MM.1S (cell line): ENCODE measurements at regions not wholly inside any gene's neighbourhood (a gene's known extent, or its start where the extent isn't known, plus 50 kb on each side); places are given as distances from the start of the nearest gene placed in this dataset.

ENCODE experiments used
- DNase-seq: peaks from one replicate; pipeline ENCODE4 v3.0.0-alpha.2; 2015
- H2AFZ ChIP-seq: fragments of 300-600 bp; sonication (generic); 2 replicates; pipeline ENCODE4 v1.6.0; 2016; ENCODE audit warnings: antibody characterized with exemption, low read length
- H3F3A ChIP-seq: fragments of 300-600 bp; sonication (generic); 2 replicates; pipeline ENCODE4 v1.6.1; 2016; ENCODE audit warnings: mild to moderate bottlenecking, antibody characterized with exemption, low read length, moderate library complexity, mixed read lengths; ENCODE audit not compliant: insufficient read depth
- H3K27ac ChIP-seq: fragments of 300-600 bp; sonication (generic); 2 replicates; pipeline ENCODE4 v1.5.1; 2016; ENCODE audit warnings: mild to moderate bottlenecking, low read length
- H3K27me3 ChIP-seq: fragments of 300-600 bp; sonication (generic); replicated peaks from 2 replicates; pipeline ENCODE4 v1.6.0; 2016; ENCODE audit warnings: low read length; ENCODE audit not compliant: insufficient read depth
- H3K36me3 ChIP-seq: fragments of 300-600 bp; sonication (generic); replicated peaks from 2 replicates; pipeline ENCODE4 v1.6.1; 2016; ENCODE audit warnings: mild to moderate bottlenecking, low read length, mixed read lengths; ENCODE audit not compliant: insufficient read depth
- H3K4me1 ChIP-seq: fragments of 300-600 bp; sonication (generic); 2 replicates; pipeline ENCODE4 v1.6.1; 2016; ENCODE audit warnings: low read length, mixed read lengths
- H3K4me2 ChIP-seq: fragments of 300-600 bp; sonication (generic); 2 replicates; pipeline ENCODE4 v1.6.0; 2016; ENCODE audit warnings: low read depth, low read length
- H3K4me3 ChIP-seq: fragments of 300-600 bp; sonication (generic); 2 replicates; pipeline ENCODE4 v1.5.1; 2016; ENCODE audit warnings: low read length, mixed read lengths
- H3K79me2 ChIP-seq: fragments of 300-600 bp; sonication (generic); 2 replicates; pipeline ENCODE4 v1.6.1; 2016; ENCODE audit warnings: mixed run types, low read length, mixed read lengths
- H3K9ac ChIP-seq: fragments of 300-600 bp; sonication (generic); 2 replicates; pipeline ENCODE4 v1.6.1; 2016; ENCODE audit warnings: low read length, mixed read lengths
- H3K9me2 ChIP-seq: fragments of 300-600 bp; sonication (generic); replicated peaks from 2 replicates; pipeline ENCODE4 v1.6.1; 2016; ENCODE audit warnings: mild to moderate bottlenecking, low read length, mixed read lengths; ENCODE audit not compliant: insufficient read depth
- H3K9me3 ChIP-seq: fragments of 300-600 bp; sonication (generic); replicated peaks from 2 replicates; pipeline ENCODE4 v1.6.1; 2016; ENCODE audit warnings: mild to moderate bottlenecking, low read length, mixed read lengths; ENCODE audit not compliant: insufficient read depth
- H4K20me1 ChIP-seq: fragments of 300-600 bp; sonication (generic); 2 replicates; pipeline ENCODE4 v1.6.1; 2016; ENCODE audit warnings: mild to moderate bottlenecking, low read length, moderate library complexity, mixed read lengths; ENCODE audit not compliant: insufficient read depth
- EZH2 ChIP-seq: fragments of 300-600 bp; sonication (generic); optimal IDR thresholded peaks from 2 replicates; pipeline ENCODE3; 2017; ENCODE audit warnings: low read depth, mild to moderate bottlenecking, antibody characterized with exemption, low read length, mixed read lengths
- EZH2phosphoT487 ChIP-seq: fragments of 300-600 bp; sonication (generic); IDR thresholded peaks from 2 replicates; pipeline ENCODE4 v1.6.1; 2018; ENCODE audit warnings: antibody characterized with exemption, low read length
- TF ChIP-seq, protein P1 (sequence below): fragments of 300-600 bp; sonication (generic); IDR thresholded peaks from 2 replicates; pipeline ENCODE4 v1.5.1; 2016; ENCODE audit warnings: antibody characterized with exemption, low read length, mixed read lengths

DNA sequence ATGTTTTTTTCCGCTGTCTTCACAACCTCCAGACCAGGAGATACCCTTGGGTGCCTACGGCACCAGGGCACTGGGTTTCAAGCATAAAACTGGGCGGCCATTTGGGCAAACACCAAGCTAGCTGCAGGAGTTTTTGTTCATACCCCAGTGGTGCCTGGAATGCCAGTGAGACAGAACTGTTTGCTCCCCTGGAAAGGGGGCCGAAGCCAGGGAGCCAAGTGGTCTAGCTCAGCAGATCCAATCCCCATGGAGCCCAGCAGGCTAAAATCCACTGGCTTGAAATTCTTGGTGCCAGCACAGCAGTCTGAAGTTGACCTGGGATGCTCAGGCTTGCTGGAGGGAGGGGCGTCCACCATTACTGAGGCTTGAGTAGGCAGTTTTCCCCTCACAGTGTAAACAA lies 265.3 kb upstream of the ZEB2 start:
- Histone ChIP-seq H3K27me3 (no peaks in the 10 kb centered on the region), H3K36me3 (no peaks in the 10 kb centered on the region), H3K4me3 (no peak overlapping the region), H3K9me3 (no peaks in the 10 kb centered on the region), H3K4me1 (no peaks in the 10 kb centered on the region), H3K9me2 (no peaks in the 10 kb centered on the region), H3K27ac (no peak overlapping the region), H4K20me1 (no peaks in the 10 kb centered on the region), H3K79me2 (no peaks in the 10 kb centered on the region), H2AFZ (no peak overlapping the region), H3K9ac (no peak overlapping the region), H3F3A (no peaks in the 10 kb centered on the region), H3K4me2 (no peak overlapping the region)
- no peak for TF ChIP-seq EZH2
- no peak for DNase-seq

- no peak overlapping the region for H3K4me2 ChIP-seq
- no peaks in the 10 kb centered on the region for H3K27me3 ChIP-seq
- H2AFZ ChIP-seq = no peak overlapping the region
- no peak for TF ChIP-seq EZH2phosphoT487
- no peak for TF ChIP-seq EZH2
- H3K4me1 ChIP-seq = no peaks in the 10 kb centered on the region
- no peaks in the 10 kb centered on the region for H3F3A ChIP-seq
- H3K9me3 ChIP-seq = no peaks in the 10 kb centered on the region
- no peak overlapping the region for H3K9ac ChIP-seq
- no peaks in the 10 kb centered on the region for H3K79me2 ChIP-seq
- DNase-seq = no peak
- H3K9me2 ChIP-seq = no peaks in the 10 kb centered on the region
- H3K36me3 ChIP-seq = no peaks in the 10 kb centered on the region
- H3K4me3 ChIP-seq = no peak overlapping the region
- no peaks in the 10 kb centered on the region for H4K20me1 ChIP-seq
- no peak overlapping the region for H3K27ac ChIP-seq
Observed at GRCh38 chr2:144780983-144781382, 261.1 kb upstream of the ZEB2 start.

DNA sequence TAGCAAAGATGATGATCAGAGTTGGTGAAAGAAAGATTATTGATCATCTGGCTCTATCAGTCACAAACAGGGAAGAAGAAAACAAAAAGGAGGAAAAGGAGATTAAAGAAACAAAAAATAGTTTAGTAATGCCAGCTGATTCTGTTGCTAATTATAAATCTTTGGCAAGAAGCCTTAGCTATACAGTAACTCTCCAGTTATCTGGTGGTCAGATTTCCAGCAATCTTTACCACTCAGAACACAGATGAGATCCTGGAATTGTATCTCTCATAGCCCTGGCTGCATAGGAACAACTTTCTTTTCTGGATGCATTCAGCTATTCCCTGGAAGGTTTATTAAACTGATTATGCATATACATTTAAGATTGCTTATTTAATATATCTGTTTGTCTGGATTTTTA lies 256.8 kb upstream of the ZEB2 start:
- Histone ChIP-seq H2AFZ (no peak overlapping the region), H3K27me3 (no peaks in the 10 kb centered on the region), H3K4me1 (no peaks in the 10 kb centered on the region), H3K79me2 (no peaks in the 10 kb centered on the region), H3K9me2 (no peaks in the 10 kb centered on the region), H3K4me2 (no peak overlapping the region), H3K4me3 (no peak overlapping the region), H3K36me3 (no peaks in the 10 kb centered on the region), H4K20me1 (no peaks in the 10 kb centered on the region), H3F3A (no peaks in the 10 kb centered on the region), H3K9ac (no peak overlapping the region), H3K9me3 (no peaks in the 10 kb centered on the region), H3K27ac (no peak overlapping the region)
- no peak for TF ChIP-seq EZH2
- no peak for TF ChIP-seq EZH2phosphoT487
- TF ChIP-seq, protein P1, sequence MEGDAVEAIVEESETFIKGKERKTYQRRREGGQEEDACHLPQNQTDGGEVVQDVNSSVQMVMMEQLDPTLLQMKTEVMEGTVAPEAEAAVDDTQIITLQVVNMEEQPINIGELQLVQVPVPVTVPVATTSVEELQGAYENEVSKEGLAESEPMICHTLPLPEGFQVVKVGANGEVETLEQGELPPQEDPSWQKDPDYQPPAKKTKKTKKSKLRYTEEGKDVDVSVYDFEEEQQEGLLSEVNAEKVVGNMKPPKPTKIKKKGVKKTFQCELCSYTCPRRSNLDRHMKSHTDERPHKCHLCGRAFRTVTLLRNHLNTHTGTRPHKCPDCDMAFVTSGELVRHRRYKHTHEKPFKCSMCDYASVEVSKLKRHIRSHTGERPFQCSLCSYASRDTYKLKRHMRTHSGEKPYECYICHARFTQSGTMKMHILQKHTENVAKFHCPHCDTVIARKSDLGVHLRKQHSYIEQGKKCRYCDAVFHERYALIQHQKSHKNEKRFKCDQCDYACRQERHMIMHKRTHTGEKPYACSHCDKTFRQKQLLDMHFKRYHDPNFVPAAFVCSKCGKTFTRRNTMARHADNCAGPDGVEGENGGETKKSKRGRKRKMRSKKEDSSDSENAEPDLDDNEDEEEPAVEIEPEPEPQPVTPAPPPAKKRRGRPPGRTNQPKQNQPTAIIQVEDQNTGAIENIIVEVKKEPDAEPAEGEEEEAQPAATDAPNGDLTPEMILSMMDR = no peak
- no peak for DNase-seq

GRCh38 chr2:144774809-144775208 lies 254.9 kb upstream of the ZEB2 start:
- Histone ChIP-seq H2AFZ (no peak overlapping the region), H4K20me1 (no peaks in the 10 kb centered on the region), H3K4me3 (no peak overlapping the region), H3K27me3 (no peaks in the 10 kb centered on the region), H3K36me3 (no peaks in the 10 kb centered on the region), H3K9ac (no peak overlapping the region), H3K4me2 (no peak overlapping the region), H3K27ac (no peak overlapping the region), H3K9me2 (no peaks in the 10 kb centered on the region), H3K4me1 (no peaks in the 10 kb centered on the region), H3K79me2 (no peaks in the 10 kb centered on the region), H3F3A (no peaks in the 10 kb centered on the region), H3K9me3 (no peaks in the 10 kb centered on the region)
- DNase-seq = no peak
- TF ChIP-seq EZH2 = no peak
- TF ChIP-seq EZH2phosphoT487 = no peak
- TF ChIP-seq, protein P1 = no peak
